EL (cell line): ENCODE measurements at regions not wholly inside any gene's neighbourhood (a gene's known extent, or its start where the extent isn't known, plus 50 kb on each side); places are given as distances from the start of the nearest gene placed in this dataset.
"Not testable (repeated sequence)": the region's sequence is repeated elsewhere in the genome, so short reads cannot be mapped to it uniquely, and the experiment has no call there.

Source experiments
- DNase-seq: peaks from one replicate; pipeline ENCODE4 v3.0.0-alpha.2; 2016

DNA sequence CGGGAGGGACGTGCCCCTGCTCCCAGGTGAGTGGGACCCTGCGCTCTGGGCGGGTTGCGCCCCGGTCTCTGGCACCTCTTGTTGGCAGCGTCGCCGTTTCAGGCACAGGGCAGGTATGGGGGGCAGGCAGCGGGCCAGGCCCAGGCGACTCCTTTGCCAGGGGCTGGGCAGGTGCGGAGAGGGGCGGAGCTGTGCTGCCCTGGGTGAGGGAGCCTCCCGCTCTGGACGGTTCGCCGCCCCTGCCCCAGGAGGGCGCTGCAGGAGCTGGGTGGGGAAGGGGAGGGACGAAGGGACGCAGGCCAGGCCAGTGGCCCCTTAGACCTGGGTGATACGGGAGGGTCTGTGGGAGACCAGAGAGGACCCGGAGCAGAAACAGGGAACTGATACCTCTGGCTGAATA lies 663.9 kb upstream of the DEFB115 start:
- DNase-seq = no peak

DNA sequence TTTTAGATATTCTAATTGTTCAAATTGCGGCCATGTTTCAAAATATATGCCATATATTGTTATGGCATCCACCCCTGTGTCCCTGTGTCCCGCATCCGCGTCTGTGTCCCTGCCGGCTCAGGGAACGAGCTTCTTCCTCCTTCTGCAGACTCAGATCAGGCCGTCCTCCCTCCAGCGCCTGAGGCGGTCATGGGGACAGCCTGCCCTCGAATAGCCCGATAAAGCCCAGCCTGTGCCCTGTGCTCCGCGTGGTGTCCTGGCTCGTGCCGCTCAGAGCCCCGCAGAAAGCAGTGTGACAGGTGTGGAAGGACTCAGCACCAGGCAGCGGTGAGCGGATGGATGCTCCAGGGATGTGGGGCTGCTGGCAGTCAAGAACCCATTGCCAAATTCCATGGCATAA lies 663.4 kb upstream of the DEFB115 start:
- no peak for DNase-seq

DNA sequence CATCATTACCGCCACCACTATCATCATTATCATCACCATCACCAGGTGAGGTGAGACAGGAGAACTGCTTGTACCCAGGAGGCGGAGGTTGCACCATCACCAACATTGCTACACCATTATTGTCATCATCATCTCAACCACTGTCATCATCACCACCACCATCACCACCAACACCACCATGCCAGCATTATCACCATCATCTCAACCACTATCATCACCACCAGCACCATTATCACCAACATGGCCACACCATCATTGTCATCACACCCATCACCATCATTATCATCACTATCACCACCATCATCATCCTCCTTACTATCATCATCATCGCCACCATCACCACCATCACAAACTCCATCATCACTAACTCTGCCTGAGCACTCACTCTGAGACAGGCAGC lies 661.8 kb upstream of the DEFB115 start:
- no peak for DNase-seq

DNA sequence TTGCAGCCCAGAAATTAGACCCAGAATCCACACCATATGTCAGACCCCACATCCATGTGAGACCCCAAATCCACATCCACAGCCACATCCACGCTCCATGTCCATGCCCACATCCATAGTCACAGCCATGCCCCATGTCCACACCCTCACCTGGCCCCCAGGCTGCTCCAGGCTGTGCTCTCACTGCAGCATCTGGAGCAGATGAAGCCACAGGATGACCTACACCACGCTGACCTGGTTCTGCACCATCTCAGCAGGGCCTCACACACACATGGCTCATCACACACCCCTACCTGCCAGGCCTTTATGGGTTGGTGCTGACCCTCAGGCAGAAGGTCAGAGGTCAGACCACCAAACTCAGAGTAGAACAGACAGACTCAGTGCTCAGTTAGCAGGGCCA lies 660.0 kb upstream of the DEFB115 start:
- DNase-seq = not testable (repeated sequence)

DNA sequence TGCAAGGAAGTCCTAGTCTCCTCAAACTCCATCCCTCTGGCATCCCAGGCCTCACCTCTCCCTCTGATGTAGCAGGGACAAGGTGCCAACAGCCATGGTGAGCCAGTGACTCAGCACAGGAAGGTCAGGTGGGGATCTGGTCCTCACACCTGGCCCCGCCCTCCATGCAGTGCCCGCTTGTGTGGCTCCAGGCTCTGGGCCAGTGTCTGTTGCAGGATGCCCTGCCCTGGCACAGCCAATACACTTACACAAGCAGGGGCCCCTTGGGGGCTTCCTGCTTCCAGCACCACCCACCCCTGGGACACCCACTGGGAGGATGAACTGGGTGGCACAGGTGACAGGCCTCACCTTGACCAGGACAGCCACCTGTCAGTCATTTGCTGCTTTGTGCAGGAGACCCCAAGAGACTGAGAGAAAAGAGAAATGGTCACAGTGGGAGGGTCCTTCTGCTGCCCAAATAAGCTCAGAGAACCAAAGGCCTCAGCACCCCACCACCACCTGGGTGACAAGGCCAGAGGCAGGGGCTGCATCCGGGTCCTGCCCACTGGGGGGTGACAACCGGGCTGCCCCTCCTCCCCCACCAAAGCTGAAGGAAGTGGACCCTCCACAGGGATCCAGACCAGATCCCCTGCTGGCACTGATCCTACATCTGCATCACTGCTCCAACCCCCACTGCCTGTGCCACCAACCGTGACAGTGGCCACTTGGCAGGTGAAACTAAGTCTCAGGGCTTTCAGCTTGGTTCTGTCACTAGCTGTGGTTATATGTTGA lies 658.8 kb upstream of the DEFB115 start:
- no peak for DNase-seq

DNA sequence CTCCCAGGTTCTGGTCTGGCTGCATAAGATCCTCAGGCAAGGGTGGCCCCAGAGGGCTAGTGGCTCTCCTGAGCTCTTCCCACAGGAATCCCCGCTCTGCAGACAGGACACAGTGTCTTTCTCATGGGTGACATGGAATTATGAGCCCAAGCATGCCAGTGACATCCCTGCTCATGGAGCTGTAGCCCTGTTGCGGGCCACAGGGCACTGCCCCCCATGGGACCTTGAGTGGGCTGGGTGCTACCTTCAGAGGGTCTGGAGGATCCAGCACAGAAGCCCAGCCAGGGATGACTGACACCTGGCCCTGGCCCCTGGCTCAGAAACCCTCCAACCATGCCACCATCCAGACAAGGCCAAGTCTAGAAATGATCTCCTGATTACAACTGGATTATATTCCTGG lies 657.5 kb upstream of the DEFB115 start:
- no peak for DNase-seq

DNA sequence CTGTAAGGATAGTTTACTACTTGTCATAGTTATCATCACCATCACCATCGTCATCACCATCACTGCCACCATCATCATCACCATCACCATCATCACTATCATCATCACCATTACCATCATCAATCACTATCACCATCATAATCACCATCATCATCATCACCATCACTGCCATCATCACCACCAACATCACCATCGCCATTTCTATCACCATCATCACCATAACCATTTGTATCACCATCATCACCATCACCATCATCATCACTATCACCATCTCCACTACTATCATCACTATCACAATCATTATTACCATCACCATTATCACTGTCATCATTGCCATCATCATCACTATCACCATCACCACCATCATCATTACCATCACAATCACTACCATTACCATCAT lies 655.5 kb upstream of the DEFB115 start:
- DNase-seq = no peak

DNA sequence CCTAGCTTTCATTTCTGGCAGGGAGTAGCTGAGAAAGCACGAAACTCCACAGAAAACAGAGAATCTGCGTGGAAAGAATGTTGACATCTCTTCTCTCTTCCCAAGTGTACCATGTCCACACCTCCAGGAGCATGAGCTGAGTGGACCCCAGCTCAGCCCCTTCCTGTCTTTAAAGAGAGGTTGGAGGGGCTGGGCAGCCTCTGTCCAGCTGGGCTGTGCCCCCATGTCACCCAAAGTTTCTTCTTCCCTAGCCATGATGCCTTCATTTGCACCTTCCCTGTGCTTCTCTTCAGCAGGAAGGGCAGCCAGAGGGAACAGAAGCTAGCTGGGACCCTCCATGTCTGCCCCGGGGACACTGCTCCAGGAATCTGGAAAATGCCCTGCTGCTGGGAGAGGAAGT lies 655.0 kb upstream of the DEFB115 start:
- DNase-seq = no peak

DNA sequence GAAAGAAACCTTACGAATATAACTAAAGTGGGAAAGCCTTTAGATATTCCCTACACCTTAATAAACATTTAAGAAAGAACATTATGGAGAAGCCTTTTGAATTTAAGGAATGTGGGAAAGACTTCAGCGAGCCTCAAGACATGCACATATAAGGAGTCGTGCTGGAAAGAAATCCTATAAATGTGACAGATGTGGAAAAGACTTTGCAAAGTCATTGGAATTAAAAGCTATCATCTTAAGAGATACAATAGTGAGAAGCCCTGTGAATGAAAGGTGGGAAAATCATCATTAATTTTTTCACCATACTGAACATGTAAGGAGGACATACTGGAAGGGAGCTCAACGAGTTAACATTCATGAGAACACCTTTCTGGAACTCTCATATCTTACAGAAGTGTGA lies 650.5 kb upstream of the DEFB115 start:
- DNase-seq = no peak

DNA sequence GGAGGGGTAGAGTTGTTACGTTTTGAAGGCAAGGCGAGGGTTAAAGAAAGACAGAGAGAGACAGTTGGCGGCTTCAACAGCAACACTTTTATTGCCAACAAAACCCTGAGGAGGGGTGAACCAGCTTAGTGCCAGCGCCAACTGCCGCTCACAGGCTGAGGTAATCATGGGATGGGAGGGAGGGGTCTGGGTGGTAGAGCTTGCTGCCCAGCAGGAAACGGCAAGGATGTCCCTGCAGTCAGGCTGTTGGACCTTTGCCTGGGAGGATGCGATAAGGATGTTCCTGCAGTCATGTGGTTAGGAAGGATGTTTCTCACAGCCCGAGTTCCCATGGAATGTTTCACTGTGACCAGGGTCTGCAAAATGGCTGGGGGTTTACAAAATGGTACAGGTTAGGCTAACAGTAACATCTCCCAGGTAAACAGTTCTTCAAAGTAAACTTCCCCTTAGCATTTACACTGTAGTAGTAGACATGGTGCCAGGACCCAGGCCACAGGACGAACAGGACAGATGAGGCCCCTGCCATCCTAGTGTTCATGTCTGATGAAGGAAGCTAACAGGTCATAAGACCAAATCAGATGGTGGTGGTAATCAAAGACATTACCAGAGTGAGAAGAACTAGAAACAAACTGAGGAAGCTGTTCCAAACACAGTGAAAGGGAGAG lies 647.3 kb upstream of the DEFB115 start:
- DNase-seq = no peak

DNA sequence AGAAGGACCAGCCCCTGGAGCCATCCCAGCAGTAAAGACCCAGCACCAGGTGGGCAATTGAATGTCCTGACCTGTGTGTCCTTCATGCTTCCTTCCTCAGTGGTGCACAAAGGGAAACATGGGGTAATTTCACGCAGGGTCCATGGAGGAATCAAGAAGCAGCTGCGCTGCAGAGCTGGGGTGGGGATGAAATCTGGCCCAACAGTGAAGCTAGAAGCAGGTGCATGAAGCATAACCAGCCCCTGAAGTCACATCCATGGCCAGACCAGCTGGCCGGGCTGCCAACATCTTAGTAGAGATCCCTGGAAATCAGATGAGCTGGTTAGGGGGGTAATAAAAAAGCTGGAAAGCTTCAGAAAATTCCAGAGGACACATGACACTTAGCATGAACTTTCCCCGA lies 646.7 kb upstream of the DEFB115 start:
- DNase-seq = no peak

DNA sequence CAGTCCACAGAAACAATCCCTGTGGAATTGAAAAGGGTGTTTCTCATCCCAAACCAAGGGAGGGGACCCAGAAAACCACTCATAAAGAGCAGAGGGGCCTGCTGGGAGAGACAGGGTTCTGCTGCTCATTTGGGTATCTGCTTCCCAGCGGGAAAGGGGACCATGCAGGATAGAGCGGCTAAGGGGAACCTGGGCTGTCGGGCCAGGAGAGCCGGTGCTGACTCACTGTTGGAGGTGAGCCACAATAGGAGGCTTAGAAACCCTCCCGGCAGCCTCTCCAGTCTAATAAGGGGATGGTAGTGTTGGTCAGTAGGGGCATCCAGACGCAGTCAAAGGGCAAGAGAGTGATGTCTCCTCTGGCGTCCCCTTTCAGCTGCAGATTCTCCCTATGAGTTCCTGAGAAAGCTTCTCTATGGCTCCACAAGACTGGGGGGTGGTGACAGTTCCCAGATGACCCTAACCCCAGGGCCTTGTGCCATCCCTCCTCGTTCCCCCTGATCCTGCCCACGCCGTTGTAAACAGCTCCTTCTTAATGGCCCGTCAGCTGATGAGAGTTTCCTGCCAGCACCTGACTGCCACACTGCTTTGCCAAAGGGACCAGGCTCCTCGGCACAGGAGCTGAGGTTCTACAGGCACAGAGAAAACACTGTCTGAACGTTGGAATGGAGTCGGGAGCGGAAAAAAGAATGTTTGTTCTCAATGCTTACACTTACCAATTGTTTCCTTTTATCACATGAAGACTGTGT lies 646.1 kb upstream of the DEFB115 start:
- DNase-seq = no peak

DNA sequence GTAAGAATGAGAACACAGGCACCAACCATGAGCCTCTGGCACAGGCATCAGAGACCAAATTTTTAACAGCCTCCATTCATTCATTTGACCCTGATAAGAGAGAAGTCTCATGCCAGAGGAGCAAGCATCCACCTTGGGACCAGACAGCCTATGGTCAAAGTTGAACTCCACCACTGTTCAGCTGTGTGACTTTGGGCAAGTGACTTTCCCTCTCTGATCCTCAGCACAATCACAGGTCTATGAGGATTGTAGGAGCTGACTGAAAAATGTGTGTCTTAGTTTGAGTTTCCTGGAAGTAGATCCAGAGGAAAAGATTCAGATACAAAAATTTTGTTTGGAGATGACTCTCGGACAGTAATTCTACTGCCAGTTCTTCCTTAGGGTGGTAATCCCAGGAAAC lies 645.1 kb upstream of the DEFB115 start:
- DNase-seq = no peak

DNA sequence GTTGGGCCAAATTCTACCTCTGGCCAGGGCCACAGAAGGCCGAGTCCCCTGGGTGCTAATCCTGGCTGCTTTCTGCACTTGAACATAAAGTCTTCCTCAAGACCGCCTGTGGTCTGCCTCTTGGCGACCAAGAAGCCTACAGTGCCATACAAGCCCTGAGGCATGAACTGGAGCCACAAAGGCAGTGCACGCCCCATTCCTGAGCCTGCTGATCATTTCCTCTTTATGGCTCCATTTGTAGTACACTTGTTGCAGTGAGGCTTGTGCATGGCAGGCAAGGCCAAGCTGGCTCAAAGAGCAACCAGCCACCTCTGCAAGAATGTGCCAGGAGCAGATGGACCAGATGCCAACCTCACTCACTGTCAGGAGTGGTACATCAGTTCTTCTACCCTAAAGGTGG lies 636.1 kb upstream of the DEFB115 start:
- DNase-seq = not testable (repeated sequence)

DNA sequence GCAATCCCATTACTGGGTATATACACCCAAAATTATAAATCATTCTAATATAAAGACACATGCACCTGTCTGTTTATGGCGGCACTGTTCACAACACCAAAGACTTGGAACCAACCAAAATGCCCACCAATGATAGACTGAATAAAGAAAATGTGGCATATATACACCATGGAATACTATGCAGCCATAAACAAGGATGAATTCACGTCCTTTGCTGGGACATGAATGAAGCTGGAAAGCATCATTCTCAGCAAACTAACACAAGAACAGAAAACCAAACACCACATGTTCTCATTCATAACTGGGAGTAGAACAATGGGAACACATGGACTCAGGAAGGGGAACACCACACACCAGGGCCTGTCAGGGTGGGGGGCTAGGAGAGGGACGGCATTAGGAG lies 633.2 kb upstream of the DEFB115 start:
- not testable (repeated sequence) for DNase-seq

DNA sequence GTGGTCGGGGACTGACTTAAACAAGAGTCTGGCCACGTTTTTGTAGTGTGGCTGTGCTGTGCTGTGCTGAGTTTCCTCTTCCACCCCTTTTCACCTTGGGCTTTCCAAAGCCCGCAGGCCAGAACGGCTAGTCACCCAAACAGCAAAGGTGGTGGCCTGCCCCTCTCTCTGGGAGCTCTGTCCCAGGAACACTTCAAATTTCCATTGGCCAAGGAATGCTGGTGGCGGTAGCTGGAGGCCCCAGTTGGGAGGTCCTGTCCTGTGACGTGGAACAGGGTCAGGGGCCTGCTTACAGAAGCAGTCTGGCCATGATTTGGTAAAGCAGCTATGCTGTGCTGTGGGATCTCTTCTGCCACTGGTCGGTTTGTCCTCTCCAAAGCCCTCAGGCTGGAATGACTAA lies 628.1 kb upstream of the DEFB115 start:
- DNase-seq = not testable (repeated sequence)

DNA sequence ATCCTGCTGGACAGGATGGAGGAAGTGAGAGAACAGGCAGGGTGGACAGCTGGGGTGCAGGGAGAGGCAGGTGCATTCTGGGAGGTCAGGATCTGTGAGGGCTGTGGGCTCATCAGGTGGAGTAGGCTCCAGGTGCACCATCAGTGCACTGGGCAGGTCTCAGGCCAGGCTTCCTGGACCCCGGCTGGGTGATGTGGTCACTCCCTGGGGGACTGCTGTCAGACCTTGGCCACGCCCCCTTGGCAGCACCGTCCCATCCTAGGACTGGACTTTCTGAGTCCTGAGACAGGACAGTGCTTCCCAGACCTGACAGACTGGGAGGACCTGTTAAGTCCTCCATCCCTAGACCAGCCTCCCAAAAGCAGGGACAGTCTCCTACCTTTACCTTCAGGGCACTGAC lies 626.7 kb upstream of the DEFB115 start:
- DNase-seq = no peak

DNA sequence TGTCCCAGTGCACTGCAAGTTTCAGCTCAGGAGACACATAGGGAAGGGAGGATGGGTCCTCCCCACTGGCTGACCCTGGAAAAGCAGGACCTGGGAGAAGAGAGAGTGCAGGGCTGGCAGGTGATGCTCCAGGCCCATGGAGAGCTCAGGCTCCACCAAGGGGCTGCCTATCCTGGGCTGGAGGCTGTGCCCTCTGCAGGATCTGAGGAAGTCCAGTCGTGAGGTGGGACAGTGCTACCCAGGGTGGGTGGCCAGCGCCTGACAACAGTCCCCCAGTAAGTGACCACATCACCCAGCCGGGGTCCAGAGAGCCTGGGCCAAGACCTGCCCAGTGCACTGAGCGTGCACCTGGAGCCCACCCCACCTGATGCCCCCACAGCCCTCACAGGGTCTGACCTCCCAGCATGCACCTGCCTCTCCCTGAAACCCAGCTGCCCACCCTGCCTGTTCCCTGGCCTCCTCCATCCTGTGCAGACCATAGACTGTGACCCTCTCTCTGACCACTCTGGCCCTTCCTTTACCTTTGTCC lies 626.1 kb upstream of the DEFB115 start:
- DNase-seq = not testable (repeated sequence)

DNA sequence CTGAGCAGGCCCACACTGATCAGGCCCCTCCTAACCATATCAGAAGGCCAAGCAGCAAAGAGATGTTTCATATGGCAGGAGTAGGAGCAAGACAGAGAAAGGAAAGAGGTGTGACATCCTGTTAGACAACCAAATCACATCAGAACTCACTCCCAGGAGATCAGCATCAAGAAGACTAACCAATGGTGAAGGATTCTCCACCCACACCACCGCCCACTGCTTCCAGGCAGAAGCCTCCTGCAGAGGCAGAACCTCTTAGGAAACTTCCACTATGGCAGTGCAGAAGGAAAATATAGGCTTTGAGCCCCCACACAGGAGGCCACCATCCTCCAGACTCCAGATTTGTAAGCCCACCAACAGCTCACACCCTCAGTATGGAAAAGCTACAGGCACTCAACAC lies 624.7 kb upstream of the DEFB115 start:
- not testable (repeated sequence) for DNase-seq

DNA sequence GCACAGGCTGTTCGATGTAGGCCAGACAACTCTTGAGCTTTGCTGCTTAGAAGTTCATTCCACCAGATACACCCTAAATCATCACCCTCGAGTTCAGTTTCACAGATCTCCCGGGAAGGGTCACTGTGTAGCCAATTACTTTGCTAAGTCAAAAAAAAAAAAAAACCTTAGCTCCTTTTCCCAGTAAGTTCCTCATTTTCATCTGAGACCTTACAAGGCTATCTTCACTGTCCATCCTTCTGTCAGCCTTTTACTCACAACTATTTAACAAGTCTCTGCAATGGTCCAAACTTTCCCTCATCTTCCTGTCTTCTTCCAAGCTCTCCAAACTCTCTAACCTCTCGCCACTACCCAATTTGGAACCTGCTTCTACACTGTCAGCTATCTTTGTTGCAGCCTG lies 615.9 kb upstream of the DEFB115 start:
- DNase-seq = not testable (repeated sequence)

DNA sequence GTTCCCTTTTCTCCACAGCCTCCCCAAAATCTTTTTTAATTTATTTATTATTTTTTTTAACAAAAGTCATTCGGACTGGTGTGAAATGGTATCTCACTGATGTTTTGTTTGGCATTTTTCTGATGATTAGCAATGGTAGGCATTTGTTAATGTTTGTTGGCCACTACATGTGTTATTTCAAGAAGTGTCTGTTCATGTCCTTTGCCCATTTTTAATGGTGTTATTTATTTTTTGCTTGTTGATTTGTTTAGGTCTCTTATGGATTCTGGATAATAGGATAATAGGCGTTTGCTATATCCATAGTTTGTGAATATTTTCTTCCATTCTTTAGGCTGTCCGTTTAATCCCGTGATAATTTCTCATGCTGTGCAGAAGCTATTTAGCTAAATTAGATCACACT lies 596.5 kb upstream of the DEFB115 start:
- DNase-seq = not testable (repeated sequence)

DNA sequence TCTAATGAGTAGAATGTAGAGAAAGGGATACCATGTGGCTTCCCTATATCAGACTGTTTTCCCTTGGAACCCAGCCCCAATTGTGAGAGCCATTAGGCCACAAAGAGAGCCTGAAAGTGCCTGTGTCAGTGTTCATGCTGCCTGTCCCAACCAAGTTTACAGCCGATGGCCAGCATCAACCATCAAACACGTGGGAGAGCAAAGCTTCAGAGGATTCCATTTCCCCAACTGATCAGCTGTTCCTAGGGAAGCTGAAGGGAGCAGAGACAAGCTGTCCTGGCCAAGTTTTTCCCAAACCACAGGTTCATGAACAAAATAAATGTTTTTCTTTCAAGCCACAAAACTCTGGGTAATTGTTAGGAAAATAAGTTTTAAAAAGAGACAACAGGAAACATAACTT lies 589.0 kb upstream of the DEFB115 start:
- not testable (repeated sequence) for DNase-seq

DNA sequence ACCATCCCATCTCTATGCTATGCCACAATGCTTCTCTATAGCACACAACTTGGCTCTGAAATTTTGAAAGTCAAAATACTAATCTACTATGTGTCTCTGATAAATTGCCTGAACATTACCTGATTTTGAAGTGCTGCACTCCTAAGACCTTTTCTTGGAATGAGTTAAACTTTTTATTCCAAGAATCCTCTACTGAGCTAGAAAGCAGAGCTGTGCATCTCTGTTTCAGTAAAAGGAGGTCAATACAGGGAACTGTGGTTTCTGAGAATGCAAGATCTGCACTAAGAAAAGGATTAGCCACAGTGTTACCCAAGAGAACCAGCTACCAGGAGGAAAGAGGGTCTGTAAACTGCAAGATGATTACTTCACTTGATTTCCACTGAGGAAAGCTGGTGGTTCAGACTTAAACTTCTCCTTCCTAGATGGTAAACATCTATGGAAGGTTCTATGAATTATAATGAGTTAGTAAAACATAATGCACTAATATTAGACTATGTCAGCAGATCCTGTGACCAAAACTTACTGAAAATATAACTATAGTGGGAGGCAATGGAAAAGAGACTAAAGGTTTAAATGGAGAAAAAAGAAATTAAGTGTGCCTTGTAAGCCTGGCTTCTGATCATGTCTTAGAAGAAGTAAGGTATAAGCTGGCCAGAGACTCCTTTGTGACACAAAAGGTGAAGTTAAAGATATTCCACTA lies 588.0 kb upstream of the DEFB115 start:
- not testable (repeated sequence) for DNase-seq
